Activated CD4-positive, CD25-positive, alpha-beta regulatory T cell treated with anti-CD3 and anti-CD28 coated beads, Interleukin-2, amount 50 U/mL, for 24 hours (primary cell): ENCODE measurements at regions not wholly inside any gene's neighbourhood (a gene's known extent, or its start where the extent isn't known, plus 50 kb on each side); places are given as distances from the start of the nearest gene placed in this dataset.
A peak's percentile ranks its signal among the peaks of the same experiment; 100 is the strongest.

Experiments
- ATAC-seq, 2 donors: fragments of 150-1000 bp; cut with Tn5 transposase; one replicate each; pipeline ENCODE4 v1.10.0; 2021; ENCODE audit warnings: mild to moderate bottlenecking in 1 of 2, moderate library complexity in 1 of 2

GRCh38 chr6:14276667-14277404, 159.3 kb downstream of the CD83 start:
- ATAC-seq, result peak; percentile 80 to 87

DNA sequence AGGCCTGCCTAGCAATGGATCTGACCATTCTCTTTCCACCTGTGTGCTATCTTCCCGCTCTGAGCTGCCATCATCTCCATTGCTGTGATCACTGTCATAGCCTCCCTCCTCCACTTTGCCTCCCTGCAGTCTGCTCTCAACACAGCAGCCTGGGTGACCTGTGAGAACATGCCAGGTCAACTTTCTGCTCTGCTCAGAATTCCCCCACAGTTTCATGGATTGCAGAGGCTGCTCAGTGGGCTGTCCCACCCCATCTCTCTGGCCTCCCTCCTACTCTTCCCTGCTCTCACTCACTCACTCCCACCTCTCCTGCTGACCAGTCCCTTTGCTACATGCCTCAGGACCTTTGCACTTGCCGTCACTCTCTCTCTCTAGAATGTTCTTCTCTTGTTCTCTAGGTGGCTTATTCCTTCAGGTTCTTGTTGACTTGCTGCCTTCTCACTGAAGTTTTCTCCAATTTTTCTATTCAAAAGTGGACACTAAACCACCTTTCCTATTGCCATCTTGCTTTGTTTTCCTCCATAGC, 159.9 kb downstream of the CD83 start:
- peak in 1 of 2 donors; percentile 21 for ATAC-seq

DNA sequence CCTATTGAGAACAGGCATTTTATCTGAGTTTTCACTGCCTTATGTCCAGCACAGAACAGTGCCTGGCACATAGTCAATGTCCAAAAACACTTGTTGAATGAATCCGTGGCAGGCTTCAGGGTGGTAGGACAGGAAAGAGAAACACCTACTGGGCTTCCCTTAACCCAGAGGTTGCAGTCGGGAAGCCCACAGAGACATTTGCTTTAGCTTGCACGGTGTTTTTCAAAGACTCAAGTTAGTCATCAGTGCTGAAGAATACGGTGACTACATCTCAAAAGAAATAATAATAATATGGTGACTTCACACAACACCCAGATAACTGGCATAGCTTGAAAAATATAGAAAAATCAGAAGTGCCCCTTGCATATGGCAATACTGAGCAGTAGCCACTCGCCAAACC, 160.4 kb downstream of the CD83 start:
- ATAC-seq, result no peak

DNA sequence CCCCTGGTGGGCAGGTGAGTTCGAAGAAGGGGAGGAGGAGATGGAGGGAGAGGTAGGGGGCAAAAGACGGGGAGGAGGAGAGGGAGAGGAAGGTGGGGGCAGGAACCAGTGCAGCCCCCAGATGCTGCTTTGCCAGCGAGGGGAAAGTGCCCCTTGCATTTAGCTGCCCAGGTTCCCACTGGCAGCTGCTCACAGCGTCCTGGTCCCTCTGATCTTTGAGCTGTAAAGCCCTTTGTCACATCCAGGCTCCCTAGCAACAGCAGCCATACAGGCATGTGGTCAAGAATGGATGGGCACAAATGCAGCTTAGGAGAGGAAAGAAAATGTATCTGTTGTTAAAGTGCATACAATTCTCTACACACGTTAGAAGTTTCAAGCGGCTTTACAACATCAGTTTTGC, 160.9 kb downstream of the CD83 start:
- no peak for ATAC-seq

GRCh38 chr6:14280006-14280510, 162.5 kb downstream of the CD83 start:
- no peak for ATAC-seq

DNA sequence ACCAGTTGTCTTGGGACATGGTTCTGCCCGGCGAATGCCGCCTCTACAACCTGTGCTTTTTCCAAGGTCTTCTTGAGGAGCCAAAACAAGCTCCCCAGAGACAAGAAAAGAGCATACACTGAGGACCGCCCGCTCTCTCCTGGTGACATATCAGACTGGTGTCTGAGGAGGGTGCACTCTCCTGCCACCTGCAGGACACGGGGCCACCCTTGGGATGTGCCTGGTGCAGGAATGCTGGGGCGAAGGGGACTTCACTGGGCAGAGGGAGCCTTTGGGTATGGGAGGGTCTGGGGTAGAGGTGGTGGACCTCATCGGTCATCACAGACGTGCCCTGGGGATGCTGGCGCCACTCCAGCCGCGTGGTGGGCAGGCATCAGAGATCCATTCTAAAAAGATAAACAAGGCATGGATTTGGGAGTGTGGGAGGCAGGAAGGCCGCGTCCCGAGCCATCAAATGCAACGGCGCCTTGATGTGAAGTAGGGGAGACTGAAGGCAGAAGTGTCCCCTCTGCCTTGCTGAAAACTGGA, 163.3 kb downstream of the CD83 start:
- no peak for ATAC-seq

GRCh38 chr6:14281811-14282660, 164.5 kb downstream of the CD83 start:
- ATAC-seq, result no peak

DNA sequence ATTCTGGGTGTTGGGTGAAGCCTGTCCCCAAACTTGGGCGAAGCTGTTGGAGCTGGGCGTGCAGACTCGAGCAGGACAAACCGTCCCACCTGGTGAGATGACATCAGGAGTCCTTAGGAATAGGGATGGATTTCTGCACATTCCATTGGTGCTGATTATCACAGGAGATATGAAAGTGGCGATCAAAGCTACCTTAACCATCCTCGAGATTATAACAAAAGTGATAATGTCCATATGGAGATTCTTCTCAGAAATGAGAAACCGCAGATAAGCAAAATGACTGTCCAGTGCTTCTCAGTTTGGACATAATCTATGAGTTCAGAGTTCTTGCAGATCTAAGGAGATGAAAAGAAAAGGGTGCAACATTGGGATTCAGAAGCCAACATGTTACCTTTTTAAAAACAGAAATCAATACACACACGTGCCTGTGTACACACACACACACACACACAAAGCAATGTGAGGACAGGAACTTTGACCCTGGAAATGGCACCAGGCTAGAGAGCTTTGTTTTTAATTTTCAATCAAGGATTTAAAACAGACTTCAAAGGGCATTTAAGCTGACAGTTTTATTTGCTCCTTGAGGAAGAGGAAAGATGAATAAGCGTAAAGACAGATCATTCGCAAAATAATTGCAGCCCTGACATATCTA, 165.4 kb downstream of the CD83 start:
- ATAC-seq, result no peak

GRCh38 chr6:14283600-14284235, 166.1 kb downstream of the CD83 start:
- ATAC-seq, result no peak

DNA sequence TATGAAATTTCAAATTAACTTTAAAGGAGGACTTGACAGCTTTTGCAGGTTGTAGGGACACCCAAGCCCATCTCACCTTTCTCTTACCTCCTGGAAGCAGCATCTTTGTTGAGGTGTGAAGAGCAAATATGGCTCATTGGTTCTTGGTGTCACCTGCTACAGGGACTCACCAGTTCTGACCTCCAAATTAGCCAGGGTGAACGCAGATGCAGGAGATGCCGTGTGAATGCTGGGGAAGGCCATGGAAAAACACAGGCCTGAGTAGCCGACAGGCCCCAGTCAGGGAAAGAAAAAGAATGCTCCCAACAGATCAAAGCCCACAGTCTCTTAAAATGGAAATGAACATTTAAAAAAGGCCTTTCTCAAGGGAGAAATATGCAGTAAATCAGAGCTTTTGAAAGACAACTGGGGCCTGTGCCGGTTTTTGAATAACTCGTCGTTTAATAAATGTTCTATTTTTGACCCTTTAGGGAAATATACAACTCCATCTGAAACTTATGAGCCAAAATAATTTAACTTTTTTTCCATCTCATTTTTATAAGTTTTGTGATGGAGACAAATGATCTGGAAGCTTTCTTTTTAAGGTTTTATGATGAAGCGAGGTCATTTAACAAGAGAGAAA, 167.5 kb downstream of the CD83 start:
- ATAC-seq, result no peak

DNA sequence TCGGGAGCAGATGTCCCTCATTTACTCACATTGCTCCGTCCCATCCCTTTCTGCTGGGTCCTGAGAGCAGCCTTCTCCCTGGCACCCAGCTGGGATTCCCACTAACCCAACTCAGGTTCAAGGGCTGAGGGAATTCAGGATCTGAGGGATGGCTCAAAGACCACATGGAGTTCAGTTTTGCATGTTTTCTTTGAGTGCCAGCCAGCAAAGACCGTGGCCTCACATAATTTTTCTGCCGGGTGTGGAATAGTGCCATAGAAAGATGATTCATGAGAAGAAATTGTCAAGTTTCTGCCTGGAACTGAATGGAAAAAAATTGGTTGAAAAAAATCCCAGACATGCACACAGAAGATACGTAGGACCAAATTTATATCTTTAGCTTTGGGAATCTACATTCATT, 168.6 kb downstream of the CD83 start:
- no peak for ATAC-seq

GRCh38 chr6:14286634-14287428, 169.3 kb downstream of the CD83 start:
- no peak for ATAC-seq

DNA sequence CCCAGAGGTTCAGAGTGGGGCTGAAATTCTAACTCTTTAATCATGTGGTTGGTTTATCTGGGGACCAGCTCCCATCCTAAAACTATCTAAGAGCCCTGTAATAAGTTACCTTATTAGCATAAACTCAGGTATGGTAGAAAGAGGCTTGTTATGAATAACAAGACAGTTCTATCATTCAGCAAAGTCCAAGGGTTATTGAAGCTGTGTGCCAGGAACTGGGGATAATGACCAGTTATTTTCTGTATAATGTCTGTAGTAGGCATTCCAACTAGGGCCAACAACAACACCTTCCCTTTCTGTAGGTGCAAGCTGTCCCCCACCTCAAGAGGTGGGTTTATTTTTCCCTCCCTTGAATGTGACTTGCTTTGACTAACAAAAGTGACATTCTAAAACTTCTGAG, 170.1 kb downstream of the CD83 start:
- no peak for ATAC-seq

- ATAC-seq, result no peak
These were observed 171.3 kb downstream of the CD83 start for GRCh38 chr6:14288910-14289309.

DNA sequence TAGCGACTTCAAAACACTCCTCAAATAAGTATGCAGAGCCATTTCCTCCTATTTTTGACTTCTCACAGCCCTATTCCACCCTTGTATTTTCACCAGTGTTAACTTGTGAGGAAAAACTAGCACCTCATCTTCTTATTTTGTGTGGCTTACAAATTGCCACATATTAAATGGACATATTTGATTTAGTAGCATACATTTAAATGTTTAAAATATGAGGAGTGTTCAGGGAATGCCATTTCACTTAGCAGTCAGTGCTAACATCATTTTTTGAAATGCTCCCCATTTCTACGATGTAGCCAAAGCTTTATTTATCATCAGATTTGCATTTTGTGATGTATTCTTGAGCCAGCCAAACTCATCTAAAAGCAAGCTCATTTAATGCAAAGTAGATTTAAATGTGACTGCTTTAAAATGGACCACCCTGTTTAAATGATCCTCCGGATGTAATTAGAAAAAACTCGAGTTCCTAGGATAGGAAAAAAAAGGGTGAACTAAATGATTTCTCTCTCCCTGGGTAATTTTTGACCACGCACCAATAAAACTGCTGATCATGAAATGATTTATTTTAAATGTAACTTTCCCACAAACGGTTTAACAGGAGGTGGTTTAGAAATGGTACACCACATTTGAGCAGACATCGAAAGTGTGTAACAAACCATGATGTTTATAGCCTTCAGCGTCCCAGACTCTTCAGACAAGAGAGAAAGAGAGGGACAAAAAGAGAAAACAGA, 172.6 kb downstream of the CD83 start:
- ATAC-seq, result no peak

DNA sequence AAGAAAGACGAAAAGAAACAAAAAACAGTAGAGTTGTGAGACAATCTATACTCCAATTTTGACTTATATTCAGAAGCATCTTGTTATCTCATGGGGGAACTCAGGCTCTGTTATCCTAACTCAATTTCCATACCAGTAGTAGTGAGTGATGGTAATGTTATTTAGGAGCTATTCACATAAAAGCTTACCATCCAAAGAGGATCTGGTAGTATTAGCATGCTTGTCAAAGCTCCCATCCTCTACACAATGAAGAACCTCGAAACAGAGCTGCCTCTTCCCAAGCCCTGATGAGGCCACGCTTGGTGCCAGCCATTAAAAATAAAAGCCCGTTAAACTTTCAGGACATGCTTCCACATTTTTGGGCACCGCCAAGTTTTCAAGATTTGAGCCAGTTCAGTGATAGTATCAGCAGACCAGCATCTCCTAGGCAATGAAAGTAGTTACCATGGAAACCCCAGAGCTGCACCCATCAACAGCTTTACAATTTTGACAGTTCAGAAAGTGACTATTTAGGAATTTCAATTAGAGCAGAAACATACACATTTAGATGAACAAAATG, 173.3 kb downstream of the CD83 start:
- ATAC-seq, result no peak

- no peak for ATAC-seq
These were observed 173.8 kb downstream of the CD83 start for GRCh38 chr6:14291331-14291730.

DNA sequence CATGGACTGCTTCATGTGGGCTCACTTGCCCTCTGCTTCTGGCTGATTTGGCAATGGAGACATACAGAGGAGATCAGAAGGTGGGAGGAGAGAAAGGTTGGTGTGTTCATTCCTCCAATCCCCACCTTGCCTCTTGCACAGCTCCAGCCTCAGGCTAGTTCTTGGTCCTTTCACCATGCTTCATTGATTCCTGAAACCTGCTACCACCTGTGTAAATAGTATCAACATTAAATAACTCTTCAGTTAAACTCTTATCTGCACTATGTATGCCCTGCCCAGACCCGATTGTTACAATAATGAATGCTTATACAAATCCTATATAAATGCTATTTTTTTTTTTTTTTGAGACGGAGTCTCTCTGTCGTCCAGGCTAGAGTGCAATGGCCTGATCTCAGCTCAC, 174.5 kb downstream of the CD83 start:
- ATAC-seq, result no peak

- no peak for ATAC-seq
These were observed 176.8 kb downstream of the CD83 start for GRCh38 chr6:14294270-14294951.
